Kidney epithelial cell (primary cell): ENCODE measurements at regions not wholly inside any gene's neighbourhood (a gene's known extent, or its start where the extent isn't known, plus 50 kb on each side); places are given as distances from the start of the nearest gene placed in this dataset.

Source experiments
- DNase-seq: peaks from one replicate; pipeline ENCODE4 v3.0.0-alpha.2; 2010; ENCODE audit warnings: low read depth
- H3K27me3 ChIP-seq: 2 replicates; pipeline ENCODE4 v1.6.0; 2011; ENCODE audit warnings: low read length; ENCODE audit not compliant: control insufficient read depth, insufficient read depth
- H3K36me3 ChIP-seq: 2 replicates; pipeline ENCODE4 v1.5.1; 2011; ENCODE audit warnings: low read length; ENCODE audit not compliant: control insufficient read depth, insufficient read depth
- H3K4me3 ChIP-seq: 2 replicates; pipeline ENCODE4 v1.5.1; 2011; ENCODE audit warnings: low read depth, mild to moderate bottlenecking, control low read depth, low read length
- CTCF ChIP-seq: IDR thresholded peaks from 2 replicates; pipeline ENCODE4 v1.5.1; 2011; ENCODE audit warnings: mild to moderate bottlenecking, moderate library complexity, low read length, control low read depth, inconsistent platforms; ENCODE audit not compliant: insufficient read depth, poor library complexity, severe bottlenecking

- Histone ChIP-seq H3K36me3 (no peaks in the 10 kb centered on the region), H3K27me3 (no peaks in the 10 kb centered on the region), H3K4me3 (no peak overlapping the region)
- no peak for TF ChIP-seq CTCF
- DNase-seq, result no peak
Observed at GRCh38 chr3:187996609-187997008, 157.3 kb upstream of the LPP start.

- no peak for TF ChIP-seq CTCF
- no peak for DNase-seq
Observed at GRCh38 chr3:187997490-187997889, 156.5 kb upstream of the LPP start.

DNA sequence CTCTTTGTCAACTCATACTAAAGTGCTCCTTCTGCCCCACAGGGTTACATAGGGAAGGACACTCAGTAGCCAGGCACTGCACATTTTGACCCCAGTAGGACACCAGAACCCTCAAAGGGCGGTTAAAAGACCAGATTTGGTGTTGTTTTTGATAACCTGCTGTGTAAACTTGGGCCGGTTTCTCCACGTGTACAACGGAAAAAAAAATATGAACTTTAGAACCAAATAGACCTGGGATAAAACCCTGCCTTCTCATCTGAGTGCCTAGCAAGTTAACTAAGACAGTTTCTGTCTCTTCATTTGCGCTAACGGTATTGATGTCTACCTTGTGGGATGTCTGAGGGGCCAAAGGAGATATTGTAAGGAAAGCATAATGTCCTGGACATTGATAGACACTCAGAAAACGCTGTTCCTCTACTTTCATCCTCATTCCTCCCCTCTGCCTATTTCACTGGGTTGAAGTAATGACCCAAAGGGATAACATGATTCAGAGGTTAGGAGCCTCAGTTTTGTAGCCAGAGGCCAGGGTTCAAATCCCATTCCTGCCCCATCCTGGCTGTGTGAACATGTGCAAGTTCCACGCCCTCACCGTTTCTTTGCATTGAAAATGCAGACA, 155.9 kb upstream of the LPP start:
- Histone ChIP-seq H3K36me3 (no peaks in the 10 kb centered on the region), H3K4me3 (no peak overlapping the region), H3K27me3 (no peaks in the 10 kb centered on the region)
- TF ChIP-seq CTCF, result no peak
- no peak for DNase-seq

More at GRCh38 chr3:187997490-187997889, 156.5 kb upstream of the LPP start:
- Histone ChIP-seq H3K4me3 (no peak overlapping the region), H3K36me3 (no peaks in the 10 kb centered on the region), H3K27me3 (no peaks in the 10 kb centered on the region)

DNA sequence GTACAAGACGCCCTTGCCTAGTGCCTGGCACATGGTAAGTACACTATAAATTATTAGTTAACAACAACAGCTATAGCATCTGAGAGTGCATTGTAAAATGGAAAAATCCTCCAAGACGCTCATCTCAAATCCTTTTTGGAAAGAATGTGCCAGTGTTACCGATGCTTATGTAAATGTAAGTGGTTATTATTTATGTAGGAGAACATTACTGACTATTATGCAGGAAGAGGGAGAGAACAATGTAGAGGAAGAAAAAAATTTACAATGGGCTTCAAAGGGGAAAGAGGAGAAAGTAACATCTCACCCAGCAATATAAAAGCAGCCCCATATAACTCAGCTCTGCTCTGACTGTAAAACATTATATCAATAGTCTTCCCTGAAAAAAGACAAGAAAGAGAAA, 155.3 kb upstream of the LPP start:
- no peak for TF ChIP-seq CTCF
- Histone ChIP-seq H3K27me3 (no peaks in the 10 kb centered on the region), H3K36me3 (no peaks in the 10 kb centered on the region), H3K4me3 (no peak overlapping the region)
- DNase-seq, result no peak

GRCh38 chr3:187999821-188000220, 154.1 kb upstream of the LPP start:
- TF ChIP-seq CTCF, result no peak
- DNase-seq, result no peak

GRCh38 chr3:188000361-188000861, 153.5 kb upstream of the LPP start:
- Histone ChIP-seq H3K36me3 (no peaks in the 10 kb centered on the region), H3K4me3 (no peak overlapping the region), H3K27me3 (no peaks in the 10 kb centered on the region)
- TF ChIP-seq CTCF, result no peak
- no peak for DNase-seq

More at GRCh38 chr3:187999821-188000220, 154.1 kb upstream of the LPP start:
- Histone ChIP-seq H3K36me3 (no peaks in the 10 kb centered on the region), H3K27me3 (no peaks in the 10 kb centered on the region), H3K4me3 (no peak overlapping the region)
